ENCODE measurements at regions not wholly inside any gene's neighbourhood (a gene's known extent, or its start where the extent isn't known, plus 50 kb on each side); places are given as distances from the start of the nearest gene placed in this dataset.
A peak's percentile ranks its signal among the peaks of the same experiment; 100 is the strongest.
"Not testable (repeated sequence)": the region's sequence is repeated elsewhere in the genome, so short reads cannot be mapped to it uniquely, and the experiment has no call there.

DNA sequence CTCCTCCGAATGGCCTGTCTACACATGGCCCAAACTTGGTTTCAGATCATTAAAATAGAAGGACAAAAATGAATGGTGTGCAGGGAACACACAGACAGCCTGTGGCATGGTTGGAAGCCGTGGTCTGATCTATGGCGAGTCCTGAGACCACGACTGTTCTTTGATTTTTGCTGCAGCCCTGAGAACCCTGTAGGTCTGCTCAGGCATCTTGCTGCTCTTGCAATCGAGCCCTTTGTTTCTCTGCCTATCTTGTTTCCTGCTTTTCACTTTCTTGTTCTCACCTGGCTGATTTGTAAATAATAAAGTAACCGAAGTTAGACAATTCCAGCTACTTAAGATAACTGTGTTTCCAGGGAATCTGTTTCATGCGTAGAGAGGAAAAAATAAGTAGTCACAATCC, 54.1 kb upstream of the NBPF9 start:
- H3K9me3 ChIP-seq; intact Hi-C loops (cut with DNase I); H3K4me3 ChIP-seq; H3K36me3 ChIP-seq; H3K27me3 ChIP-seq; H3K4me1 ChIP-seq (ENCODE audit: insufficient read depth); DNase-seq; H3K27ac ChIP-seq: not testable (repeated sequence)
- WGBS, 3 donors, result 74 to 83% (median 78%) methylated on average over 4 to 6 of the region's 7 CpGs

GRCh38 chr1:149158308-149158707, 55.0 kb upstream of the NBPF9 start:
- intact Hi-C loops (cut with DNase I); H3K36me3 ChIP-seq; H3K9me3 ChIP-seq; H3K4me3 ChIP-seq; DNase-seq; H3K4me1 ChIP-seq (ENCODE audit: insufficient read depth); H3K27ac ChIP-seq; H3K27me3 ChIP-seq: not testable (repeated sequence)
- WGBS, 3 donors, result 32 to 48% (median 43%) methylated on average over 2 to 3 of the region's 3 CpGs

- intact Hi-C loops (cut with DNase I); DNase-seq; H3K9me3 ChIP-seq; H3K36me3 ChIP-seq; H3K27me3 ChIP-seq; H3K27ac ChIP-seq; H3K4me1 ChIP-seq (ENCODE audit: insufficient read depth); H3K4me3 ChIP-seq: not testable (repeated sequence)
- 7 to 30% methylated on average over 2 of the region's 19 CpGs; no CpG with 5 or more reads in 1 of the 3 donors for WGBS, 3 donors
Observed at GRCh38 chr1:149163063-149163444, 59.7 kb upstream of the NBPF9 start.

GRCh38 chr1:149174765-149175164, 71.4 kb upstream of the NBPF9 start:
- H3K36me3 ChIP-seq; DNase-seq; H3K27me3 ChIP-seq; H3K9me3 ChIP-seq; H3K27ac ChIP-seq; H3K4me1 ChIP-seq (ENCODE audit: insufficient read depth); intact Hi-C loops (cut with DNase I); H3K4me3 ChIP-seq: not testable (repeated sequence)
- 60 to 68% methylated on average over 5 to 7 of the region's 7 CpGs; no CpG with 5 or more reads in 1 of the 3 donors for WGBS, 3 donors

GRCh38 chr1:149175812-149176211, 72.5 kb upstream of the NBPF9 start:
- H3K4me1 ChIP-seq (ENCODE audit: insufficient read depth); H3K27ac ChIP-seq; H3K36me3 ChIP-seq; H3K9me3 ChIP-seq; intact Hi-C loops (cut with DNase I); H3K27me3 ChIP-seq: not testable (repeated sequence)
- DNase-seq, result peak; percentile 6 to 50 (median 31)
- H3K4me3 ChIP-seq, result peak overlapping the region; percentile 35
- WGBS, 3 donors, result 0% methylated on average over 9 to 13 of the region's 21 CpGs; no CpG with 5 or more reads in 1 of the 3 donors

DNA sequence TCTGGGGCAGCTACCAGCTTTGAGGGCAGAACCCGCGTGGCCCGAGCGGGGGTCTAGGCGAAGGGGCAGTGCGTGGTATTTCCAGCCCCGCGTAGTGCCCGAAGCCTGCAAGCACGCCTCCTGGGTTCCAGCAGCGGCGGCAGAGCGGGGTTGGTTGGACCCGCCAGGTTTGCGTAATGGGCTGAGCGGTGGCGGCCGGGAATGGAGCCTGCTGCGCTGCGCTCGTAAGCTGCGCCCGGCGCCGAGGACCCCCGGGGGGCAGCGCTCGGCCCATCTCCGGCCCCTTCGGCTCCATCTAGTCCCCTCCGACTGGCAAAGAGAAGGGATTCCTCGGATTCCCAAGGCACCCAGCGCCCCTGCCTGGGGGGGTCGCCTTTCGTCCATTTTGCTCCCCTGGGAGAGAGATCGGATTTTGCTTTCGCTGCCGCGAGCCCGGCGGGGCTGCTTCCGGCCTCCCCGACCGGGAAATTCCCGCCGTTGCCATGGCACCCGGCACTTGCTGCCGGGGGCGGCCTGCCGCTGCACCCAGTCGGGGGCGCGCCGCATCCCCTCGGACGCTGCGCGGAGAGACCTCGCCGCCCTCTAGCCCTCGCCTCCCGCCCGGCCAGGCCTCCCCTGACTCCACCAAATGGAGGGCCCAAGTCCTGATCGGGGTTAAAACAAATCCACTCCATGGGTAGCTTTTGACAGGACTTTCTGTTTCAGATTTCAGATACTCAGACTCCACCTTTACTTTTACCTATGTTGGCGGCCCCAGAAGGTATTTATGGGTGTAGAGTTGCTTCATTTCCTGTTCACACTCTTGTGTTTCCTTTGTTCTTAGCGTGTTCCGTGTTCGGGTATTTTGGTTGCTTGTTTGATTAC, 73.3 kb upstream of the NBPF9 start:
- H3K4me1 ChIP-seq (ENCODE audit: insufficient read depth); H3K9me3 ChIP-seq; H3K27me3 ChIP-seq; H3K36me3 ChIP-seq; intact Hi-C loops (cut with DNase I): not testable (repeated sequence)
- DNase-seq, result peak; percentile 36 to 68 (median 57)
- Histone ChIP-seq H3K27ac (peak overlapping the region; percentile 41 to 68), H3K4me3 (peak overlapping the region; percentile 52)
- 0 to 2% (median 0%) methylated on average over 15 to 30 of the region's 68 CpGs for WGBS, 3 donors

DNA sequence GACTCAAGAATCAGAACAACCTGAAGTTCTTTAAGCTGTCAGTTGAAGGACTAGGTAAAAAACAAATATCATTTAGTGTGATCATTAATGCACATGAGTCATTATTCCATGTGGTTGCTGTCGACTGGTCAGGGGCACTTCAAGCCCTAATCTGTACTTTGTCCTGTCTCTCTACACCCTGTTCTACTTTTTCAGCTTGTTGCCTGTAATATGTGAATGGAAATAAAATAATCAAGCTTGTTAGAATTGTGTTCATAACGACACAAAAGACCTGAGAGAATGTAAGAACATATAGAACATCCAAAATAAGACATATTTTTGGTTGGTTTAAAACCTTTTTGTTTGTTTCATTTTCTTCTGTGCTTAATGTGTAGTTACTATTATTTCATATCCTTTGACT, 87.4 kb upstream of the NBPF9 start:
- H3K27me3 ChIP-seq; H3K4me3 ChIP-seq; H3K4me1 ChIP-seq (ENCODE audit: insufficient read depth); H3K9me3 ChIP-seq; H3K27ac ChIP-seq; DNase-seq; H3K36me3 ChIP-seq; intact Hi-C loops (cut with DNase I): not testable (repeated sequence)
- 51 to 81% (median 79%) methylated on average over 2 of the region's 2 CpGs for WGBS, 3 donors

GRCh38 chr1:149196651-149197050, 93.3 kb upstream of the NBPF9 start:
- intact Hi-C loops (cut with DNase I); H3K27me3 ChIP-seq; H3K36me3 ChIP-seq; H3K4me1 ChIP-seq (ENCODE audit: insufficient read depth); H3K9me3 ChIP-seq; H3K4me3 ChIP-seq; DNase-seq; H3K27ac ChIP-seq: not testable (repeated sequence)
- 89 to 97% (median 95%) methylated on average over 1 of the region's 1 CpG for WGBS, 3 donors

GRCh38 chr1:149200567-149200966, 97.2 kb upstream of the NBPF9 start:
- H3K4me3 ChIP-seq; H3K9me3 ChIP-seq; H3K36me3 ChIP-seq; DNase-seq; H3K4me1 ChIP-seq (ENCODE audit: insufficient read depth); intact Hi-C loops (cut with DNase I); H3K27me3 ChIP-seq; H3K27ac ChIP-seq: not testable (repeated sequence)
- 69 to 85% (median 70%) methylated on average over 1 of the region's 1 CpG for WGBS, 3 donors

DNA sequence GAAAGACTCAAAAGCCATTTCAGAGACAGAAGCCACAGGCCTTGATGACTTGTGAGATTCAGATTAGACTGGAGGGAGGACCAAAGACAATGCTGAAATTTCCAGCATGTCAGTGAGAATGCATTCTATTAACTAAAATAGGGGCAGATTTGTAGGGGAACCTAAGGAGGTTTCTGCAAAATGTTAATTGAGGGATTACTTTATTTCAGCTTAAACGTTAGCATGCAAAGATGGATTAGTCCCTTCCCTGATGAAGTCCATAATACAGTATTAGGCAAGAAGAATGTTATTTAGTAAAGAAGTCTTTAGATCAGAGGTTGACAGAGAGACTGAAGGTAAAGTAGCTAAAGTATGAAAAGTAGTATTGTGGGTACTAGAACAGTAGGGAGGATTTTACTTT, 98.9 kb upstream of the NBPF9 start:
- H3K27ac ChIP-seq; H3K36me3 ChIP-seq; H3K27me3 ChIP-seq; H3K4me3 ChIP-seq; H3K9me3 ChIP-seq; intact Hi-C loops (cut with DNase I); H3K4me1 ChIP-seq (ENCODE audit: insufficient read depth); DNase-seq: not testable (repeated sequence)
- 91 to 100% methylated on average over 1 of the region's 1 CpG; no CpG with 5 or more reads in 1 of the 3 donors for WGBS, 3 donors

- H3K4me1 ChIP-seq (ENCODE audit: insufficient read depth); DNase-seq; H3K36me3 ChIP-seq; H3K9me3 ChIP-seq; H3K4me3 ChIP-seq; H3K27ac ChIP-seq; intact Hi-C loops (cut with DNase I); H3K27me3 ChIP-seq: not testable (repeated sequence)
- WGBS, 3 donors, result 46 to 67% methylated on average over 2 of the region's 2 CpGs; no CpG with 5 or more reads in 1 of the 3 donors
Observed at GRCh38 chr1:149204396-149204795, 101.0 kb upstream of the NBPF9 start.

DNA sequence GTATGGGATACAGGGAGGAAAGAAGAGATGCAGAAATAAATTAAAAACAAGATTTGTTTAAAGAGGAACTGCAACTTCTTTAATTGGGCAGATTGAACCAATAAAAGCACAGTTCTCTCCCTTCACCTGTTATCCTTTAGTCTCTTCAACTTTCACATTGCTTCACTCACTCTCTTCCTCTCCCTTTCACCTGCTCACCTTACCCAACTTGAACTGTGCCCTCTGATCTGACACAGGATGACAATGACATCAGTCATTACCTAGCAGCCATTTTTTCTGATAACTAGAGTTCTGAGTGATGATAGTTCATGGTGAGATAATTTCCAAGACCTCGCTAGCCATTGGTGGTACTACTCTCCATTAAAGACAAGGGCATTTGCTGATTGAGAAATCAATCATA, 105.5 kb upstream of the NBPF9 start:
- H3K36me3 ChIP-seq; H3K27ac ChIP-seq; intact Hi-C loops (cut with DNase I); H3K27me3 ChIP-seq; H3K4me1 ChIP-seq (ENCODE audit: insufficient read depth); H3K4me3 ChIP-seq; H3K9me3 ChIP-seq; DNase-seq: not testable (repeated sequence)
- WGBS, 3 donors, result no CpG with 5 or more reads among the region's 1 CpG

Measured in ovary (tissue), 7 donors.